ENCODE measurements at regions not wholly inside any gene's neighbourhood (a gene's known extent, or its start where the extent isn't known, plus 50 kb on each side); places are given as distances from the start of the nearest gene placed in this dataset.

DNA sequence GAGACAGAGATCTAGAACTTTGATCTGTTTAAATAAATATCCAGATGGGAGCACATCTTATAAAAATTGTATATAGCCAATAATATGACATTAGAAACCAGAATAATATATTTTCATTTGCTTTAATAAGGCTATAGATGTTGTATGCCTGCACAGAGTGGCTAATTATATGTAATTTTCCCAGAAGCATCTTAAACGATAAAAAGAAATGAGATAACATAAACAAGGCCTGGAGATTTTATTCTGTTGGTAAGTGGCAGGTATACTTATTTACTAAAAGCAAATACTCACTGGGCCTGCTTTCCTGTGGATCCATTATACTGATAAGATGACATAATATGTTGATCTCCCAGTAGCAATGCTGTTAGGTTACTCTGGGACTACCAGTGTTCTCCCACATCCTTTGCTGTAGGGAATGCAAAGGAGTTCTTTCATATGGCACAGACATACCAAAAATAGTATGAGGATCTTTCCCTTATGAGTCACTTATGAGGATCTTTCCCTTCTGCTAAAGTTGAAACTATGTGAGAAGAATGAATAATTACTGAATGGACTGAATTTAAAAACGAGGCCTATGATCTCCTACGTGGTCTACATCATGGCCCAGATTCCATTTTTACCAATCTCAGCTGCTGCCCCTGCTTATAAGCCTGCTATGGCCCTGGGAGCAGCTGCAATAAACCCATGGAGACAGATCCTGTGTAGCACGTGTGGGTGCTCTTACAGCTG, 112.1 kb downstream of the NUDT12 start:
- Histone ChIP-seq H3K36me3 (ENCODE audit: control insufficient read depth in 5 of 5, insufficient read depth in 5 of 5, low read length in 5 of 5) (no peaks in the 10 kb centered on the region), H3K4me1 (ENCODE audit: control insufficient read depth in 5 of 5, insufficient read depth in 5 of 5, low read length in 5 of 5) (peaks cover 0 to 21% (median 0%) of the 10 kb centered on the region in 5 donors), H3K27me3 (ENCODE audit: control insufficient read depth in 5 of 5, insufficient read depth in 4 of 5, low read length in 5 of 5) (no peaks in the 10 kb centered on the region), H3K27ac (ENCODE audit: low read depth, low read length) (no peak overlapping the region), H3K9me3 (ENCODE audit: control insufficient read depth in 5 of 5, low read length in 5 of 5) (no peaks in the 10 kb centered on the region), H3K4me3 (ENCODE audit: low read depth in 1 of 5, low read length in 5 of 5) (no peak overlapping the region), H3K9ac (ENCODE audit: low read length in 5 of 5) (no peak overlapping the region)

DNA sequence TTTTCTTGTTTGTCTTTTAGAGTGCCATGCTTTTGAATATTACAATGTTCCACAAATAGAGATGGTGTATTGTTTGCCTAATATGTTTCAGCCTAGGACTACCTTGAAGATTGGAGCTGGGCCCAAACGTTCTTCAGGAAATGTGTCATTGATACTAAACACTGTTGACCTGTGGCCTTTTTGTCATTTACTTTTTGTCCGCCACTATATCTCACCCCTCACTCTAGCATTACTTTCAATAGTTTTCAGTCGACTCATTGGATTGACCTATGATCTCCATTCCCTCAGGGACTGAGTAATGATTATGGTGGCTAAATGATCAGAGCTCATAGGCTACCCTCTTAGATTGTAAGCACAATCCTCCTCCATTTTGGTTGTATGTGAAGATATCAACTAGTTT, 115.8 kb downstream of the NUDT12 start:
- H3K4me3 ChIP-seq (ENCODE audit: low read depth in 1 of 5, low read length in 5 of 5), result no peak overlapping the region
- no peaks in the 10 kb centered on the region for H3K9me3 ChIP-seq (ENCODE audit: control insufficient read depth in 5 of 5, low read length in 5 of 5)
- no peak overlapping the region for H3K27ac ChIP-seq (ENCODE audit: low read depth, low read length)
- no peaks in the 10 kb centered on the region for H3K36me3 ChIP-seq (ENCODE audit: control insufficient read depth in 5 of 5, insufficient read depth in 5 of 5, low read length in 5 of 5)
- H3K27me3 ChIP-seq (ENCODE audit: control insufficient read depth in 5 of 5, insufficient read depth in 4 of 5, low read length in 5 of 5), result no peaks in the 10 kb centered on the region
- H3K4me1 ChIP-seq (ENCODE audit: control insufficient read depth in 5 of 5, insufficient read depth in 5 of 5, low read length in 5 of 5), result peaks cover 0 to 18% (median 7%) of the 10 kb centered on the region in 5 donors
- H3K9ac ChIP-seq (ENCODE audit: low read length in 5 of 5), result no peak overlapping the region

- no peak overlapping the region for H3K27ac ChIP-seq (ENCODE audit: low read depth, low read length)
Measured at GRCh38 chr5:103445426-103446035, 117.1 kb downstream of the NUDT12 start.

GRCh38 chr5:103444333-103445038, 118.1 kb downstream of the NUDT12 start:
- Histone ChIP-seq H3K27ac (ENCODE audit: low read depth, low read length) (no peak overlapping the region), H3K36me3 (ENCODE audit: control insufficient read depth in 5 of 5, insufficient read depth in 5 of 5, low read length in 5 of 5) (no peaks in the 10 kb centered on the region), H3K4me1 (ENCODE audit: control insufficient read depth in 5 of 5, insufficient read depth in 5 of 5, low read length in 5 of 5) (peaks cover 0 to 10% (median 7%) of the 10 kb centered on the region in 5 donors), H3K27me3 (ENCODE audit: control insufficient read depth in 5 of 5, insufficient read depth in 4 of 5, low read length in 5 of 5) (no peaks in the 10 kb centered on the region), H3K4me3 (ENCODE audit: low read depth in 1 of 5, low read length in 5 of 5) (no peak overlapping the region), H3K9me3 (ENCODE audit: control insufficient read depth in 5 of 5, low read length in 5 of 5) (peaks cover 0 to 7% (median 4%) of the 10 kb centered on the region in 5 donors), H3K9ac (ENCODE audit: low read length in 5 of 5) (no peak overlapping the region)

More at GRCh38 chr5:103445426-103446035, 117.1 kb downstream of the NUDT12 start:
- Histone ChIP-seq H3K36me3 (ENCODE audit: control insufficient read depth in 5 of 5, insufficient read depth in 5 of 5, low read length in 5 of 5) (no peaks in the 10 kb centered on the region), H3K9me3 (ENCODE audit: control insufficient read depth in 5 of 5, low read length in 5 of 5) (peaks cover 0 to under 1% (median 0%) of the 10 kb centered on the region in 5 donors), H3K4me1 (ENCODE audit: control insufficient read depth in 5 of 5, insufficient read depth in 5 of 5, low read length in 5 of 5) (peaks cover 0 to 10% (median 7%) of the 10 kb centered on the region in 5 donors), H3K27me3 (ENCODE audit: control insufficient read depth in 5 of 5, insufficient read depth in 4 of 5, low read length in 5 of 5) (no peaks in the 10 kb centered on the region), H3K4me3 (ENCODE audit: low read depth in 1 of 5, low read length in 5 of 5) (no peak overlapping the region), H3K9ac (ENCODE audit: low read length in 5 of 5) (no peak overlapping the region)

DNA sequence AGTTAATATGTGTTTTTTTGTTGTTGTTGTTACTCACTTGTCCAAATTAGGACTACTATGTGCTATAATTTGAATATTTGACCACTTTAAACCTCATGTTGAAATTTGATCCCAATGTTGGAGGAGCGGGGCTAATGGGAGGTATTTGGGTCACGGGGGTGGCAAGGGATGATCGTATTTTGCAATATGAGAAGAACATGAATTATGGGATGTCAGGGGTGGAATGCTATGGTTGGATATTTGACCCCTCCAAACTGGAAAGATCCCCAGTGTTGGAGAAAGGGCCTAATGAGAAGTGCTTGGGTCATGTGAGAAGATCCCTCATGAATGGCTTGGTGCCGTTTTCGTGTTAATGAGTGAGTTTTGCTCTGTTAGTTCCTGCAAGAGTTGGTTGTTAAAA, 119.8 kb downstream of the NUDT12 start:
- Histone ChIP-seq H3K4me1 (ENCODE audit: control insufficient read depth in 5 of 5, insufficient read depth in 5 of 5, low read length in 5 of 5) (peaks cover 0 to 12% (median 7%) of the 10 kb centered on the region in 5 donors), H3K9me3 (ENCODE audit: control insufficient read depth in 5 of 5, low read length in 5 of 5) (peaks cover 0 to 13% (median 4%) of the 10 kb centered on the region in 5 donors), H3K27me3 (ENCODE audit: control insufficient read depth in 5 of 5, insufficient read depth in 4 of 5, low read length in 5 of 5) (no peaks in the 10 kb centered on the region), H3K4me3 (ENCODE audit: low read depth in 1 of 5, low read length in 5 of 5) (no peak overlapping the region), H3K36me3 (ENCODE audit: control insufficient read depth in 5 of 5, insufficient read depth in 5 of 5, low read length in 5 of 5) (no peaks in the 10 kb centered on the region), H3K27ac (ENCODE audit: low read depth, low read length) (no peak overlapping the region), H3K9ac (ENCODE audit: low read length in 5 of 5) (no peak overlapping the region)

GRCh38 chr5:103441523-103441922, 121.1 kb downstream of the NUDT12 start:
- Histone ChIP-seq H3K4me1 (ENCODE audit: control insufficient read depth in 5 of 5, insufficient read depth in 5 of 5, low read length in 5 of 5) (peaks cover 0 to 16% (median 8%) of the 10 kb centered on the region in 5 donors), H3K27ac (ENCODE audit: low read depth, low read length) (no peak overlapping the region), H3K9me3 (ENCODE audit: control insufficient read depth in 5 of 5, low read length in 5 of 5) (peaks cover 0 to 13% (median 4%) of the 10 kb centered on the region in 5 donors), H3K27me3 (ENCODE audit: control insufficient read depth in 5 of 5, insufficient read depth in 4 of 5, low read length in 5 of 5) (no peaks in the 10 kb centered on the region), H3K9ac (ENCODE audit: low read length in 5 of 5) (no peak overlapping the region), H3K36me3 (ENCODE audit: control insufficient read depth in 5 of 5, insufficient read depth in 5 of 5, low read length in 5 of 5) (no peaks in the 10 kb centered on the region), H3K4me3 (ENCODE audit: low read depth in 1 of 5, low read length in 5 of 5) (no peak overlapping the region)

- H3K9me3 ChIP-seq (ENCODE audit: control insufficient read depth in 5 of 5, low read length in 5 of 5), result peaks cover 0 to 13% (median 4%) of the 10 kb centered on the region in 5 donors
- peaks cover 0 to 28% (median 14%) of the 10 kb centered on the region in 5 donors for H3K4me1 ChIP-seq (ENCODE audit: control insufficient read depth in 5 of 5, insufficient read depth in 5 of 5, low read length in 5 of 5)
- H3K27ac ChIP-seq (ENCODE audit: low read depth, low read length), result no peak overlapping the region
Measured at GRCh38 chr5:103439007-103439406, 123.6 kb downstream of the NUDT12 start.

GRCh38 chr5:103436656-103437055, 125.9 kb downstream of the NUDT12 start:
- H3K4me3 ChIP-seq (ENCODE audit: low read depth in 1 of 5, low read length in 5 of 5), result no peak overlapping the region
- H3K9me3 ChIP-seq (ENCODE audit: control insufficient read depth in 5 of 5, low read length in 5 of 5), result peaks cover 0 to 13% (median 4%) of the 10 kb centered on the region in 5 donors
- H3K4me1 ChIP-seq (ENCODE audit: control insufficient read depth in 5 of 5, insufficient read depth in 5 of 5, low read length in 5 of 5), result peaks cover 0 to 26% (median 14%) of the 10 kb centered on the region in 5 donors
- no peaks in the 10 kb centered on the region for H3K27me3 ChIP-seq (ENCODE audit: control insufficient read depth in 5 of 5, insufficient read depth in 4 of 5, low read length in 5 of 5)
- H3K27ac ChIP-seq (ENCODE audit: low read depth, low read length), result no peak overlapping the region
- H3K36me3 ChIP-seq (ENCODE audit: control insufficient read depth in 5 of 5, insufficient read depth in 5 of 5, low read length in 5 of 5), result no peaks in the 10 kb centered on the region
- H3K9ac ChIP-seq (ENCODE audit: low read length in 5 of 5), result no peak overlapping the region

More at GRCh38 chr5:103439007-103439406, 123.6 kb downstream of the NUDT12 start:
- no peak overlapping the region for H3K4me3 ChIP-seq (ENCODE audit: low read depth in 1 of 5, low read length in 5 of 5)
- H3K9ac ChIP-seq (ENCODE audit: low read length in 5 of 5), result no peak overlapping the region
- no peaks in the 10 kb centered on the region for H3K36me3 ChIP-seq (ENCODE audit: control insufficient read depth in 5 of 5, insufficient read depth in 5 of 5, low read length in 5 of 5)
- no peaks in the 10 kb centered on the region for H3K27me3 ChIP-seq (ENCODE audit: control insufficient read depth in 5 of 5, insufficient read depth in 4 of 5, low read length in 5 of 5)

DNA sequence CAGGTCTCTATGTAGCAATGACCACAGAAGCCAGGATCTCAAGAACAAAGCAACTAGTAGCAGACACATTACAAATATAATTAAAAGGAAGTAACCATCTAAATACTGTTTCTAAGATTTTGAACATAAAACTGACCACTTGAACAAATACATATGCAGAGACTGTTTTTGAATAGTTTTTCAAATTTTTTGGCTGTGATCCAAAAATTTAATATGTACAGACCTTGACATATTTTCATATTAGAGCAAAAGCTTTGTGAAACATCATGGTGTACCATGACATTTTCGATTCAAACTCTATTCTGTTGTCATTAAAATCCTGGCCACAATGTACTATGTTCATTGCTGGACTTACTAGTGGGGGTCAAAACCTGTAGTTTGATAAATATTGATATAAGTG, 126.5 kb downstream of the NUDT12 start:
- Histone ChIP-seq H3K4me1 (ENCODE audit: control insufficient read depth in 5 of 5, insufficient read depth in 5 of 5, low read length in 5 of 5) (peaks cover 0 to 26% (median 19%) of the 10 kb centered on the region in 5 donors), H3K36me3 (ENCODE audit: control insufficient read depth in 5 of 5, insufficient read depth in 5 of 5, low read length in 5 of 5) (no peaks in the 10 kb centered on the region), H3K9me3 (ENCODE audit: control insufficient read depth in 5 of 5, low read length in 5 of 5) (peaks cover 0 to 13% (median 4%) of the 10 kb centered on the region in 5 donors), H3K9ac (ENCODE audit: low read length in 5 of 5) (no peak overlapping the region), H3K27ac (ENCODE audit: low read depth, low read length) (no peak overlapping the region), H3K4me3 (ENCODE audit: low read depth in 1 of 5, low read length in 5 of 5) (no peak overlapping the region), H3K27me3 (ENCODE audit: control insufficient read depth in 5 of 5, insufficient read depth in 4 of 5, low read length in 5 of 5) (no peaks in the 10 kb centered on the region)
